HG03045 (cell line): ENCODE measurements at regions not wholly inside any gene's neighbourhood (a gene's known extent, or its start where the extent isn't known, plus 50 kb on each side); places are given as distances from the start of the nearest gene placed in this dataset.
"Not testable (repeated sequence)": the region's sequence is repeated elsewhere in the genome, so short reads cannot be mapped to it uniquely, and the experiment has no call there.

Experiments
- ATAC-seq: cut with Tn5 transposase; IDR thresholded peaks from one replicate; pipeline ENCODE4 v1.9.1; 2021; ENCODE audit warnings: mild to moderate bottlenecking, moderate library complexity; ENCODE audit not compliant: unreplicated experiment

GRCh38 chr4:63315651-63316050, 1093.6 kb downstream of the TECRL start:
- ATAC-seq: no peak

- ATAC-seq: no peak
Observed at GRCh38 chr4:63308697-63309096, 1100.6 kb downstream of the TECRL start.

- ATAC-seq: no peak
Observed at GRCh38 chr4:63302792-63303191, 1106.5 kb downstream of the TECRL start.

- ATAC-seq: no peak
Observed at GRCh38 chr4:63302078-63302477, 1107.2 kb downstream of the TECRL start.

- no peak for ATAC-seq
Observed at GRCh38 chr4:63296773-63297172, 1112.5 kb downstream of the TECRL start.

GRCh38 chr4:63275491-63275890, 1133.8 kb downstream of the TECRL start:
- no peak for ATAC-seq

- no peak for ATAC-seq
Observed at GRCh38 chr4:63269156-63269555, 1140.1 kb downstream of the TECRL start.

GRCh38 chr4:63233671-63234070, 1175.6 kb downstream of the TECRL start:
- no peak for ATAC-seq

GRCh38 chr4:63232058-63232457, 1177.2 kb downstream of the TECRL start:
- no peak for ATAC-seq

GRCh38 chr4:63226229-63226628, 1183.0 kb downstream of the TECRL start:
- no peak for ATAC-seq

- no peak for ATAC-seq
Observed at GRCh38 chr4:63222466-63222865, 1186.8 kb downstream of the TECRL start.

GRCh38 chr4:63221477-63221876, 1187.8 kb downstream of the TECRL start:
- ATAC-seq: no peak

- ATAC-seq: no peak
Observed at GRCh38 chr4:63218856-63219255, 1190.4 kb downstream of the TECRL start.

GRCh38 chr4:63214076-63214475, 1195.2 kb downstream of the TECRL start:
- no peak for ATAC-seq

GRCh38 chr4:63211776-63212479, 1197.3 kb downstream of the TECRL start:
- ATAC-seq: no peak

GRCh38 chr4:63211375-63211774, 1197.9 kb downstream of the TECRL start:
- no peak for ATAC-seq

GRCh38 chr4:63193029-63193428, 1216.2 kb downstream of the TECRL start:
- not testable (repeated sequence) for ATAC-seq

- no peak for ATAC-seq
Observed at GRCh38 chr4:63171341-63171740, 1237.9 kb downstream of the TECRL start.

GRCh38 chr4:63170923-63171322, 1238.3 kb downstream of the TECRL start:
- ATAC-seq: no peak

GRCh38 chr4:63169836-63170235, 1239.4 kb downstream of the TECRL start:
- ATAC-seq: no peak

- no peak for ATAC-seq
Observed at GRCh38 chr4:63155561-63155960, 1253.7 kb downstream of the TECRL start.

GRCh38 chr4:63123441-63123840, 1285.8 kb downstream of the TECRL start:
- no peak for ATAC-seq

GRCh38 chr4:63122955-63123354, 1286.3 kb downstream of the TECRL start:
- ATAC-seq: no peak
